ENCODE measurements at regions not wholly inside any gene's neighbourhood (a gene's known extent, or its start where the extent isn't known, plus 50 kb on each side); places are given as distances from the start of the nearest gene placed in this dataset.

- intact Hi-C loops (cut with micrococcal nuclease), result no loop called here
- Histone ChIP-seq H3K36me3 (ENCODE audit: control insufficient read depth, insufficient read depth, low read length) (no peaks in the 10 kb centered on the region), H3K4me1 (ENCODE audit: control insufficient read depth, insufficient read depth, low read length) (no peaks in the 10 kb centered on the region), H3K4me3 (ENCODE audit: low read length) (no peak overlapping the region), H3K27me3 (ENCODE audit: control insufficient read depth, insufficient read depth, low read length) (no peaks in the 10 kb centered on the region), H3K9me3 (ENCODE audit: control insufficient read depth, insufficient read depth, low read length) (peaks cover 8% of the 10 kb centered on the region), H3K27ac (ENCODE audit: low read length) (no peak overlapping the region)
- TF ChIP-seq CTCF (IDR thresholded peaks at IDR 0.05), result no peak
- Mint-ChIP-seq H3K9me3 (peaks cover 2% of the 10 kb centered on the region in 2 donors), H3K27me3 (ENCODE audit: low read depth in 2 of 2) (no peaks in the 10 kb centered on the region), H3K4me3 (no peak overlapping the region), H3K27ac (no peak overlapping the region), H3K4me1 (no peaks in the 10 kb centered on the region), H3K36me3 (no peaks in the 10 kb centered on the region)
- DNase-seq, result no peak
- no peak for ATAC-seq
These were observed 242.8 kb upstream of the TMEM72 start for GRCh38 chr10:44668336-44668735.

- ATAC-seq (no peak), DNase-seq (no peak)
- Mint-ChIP-seq H3K4me3 (no peak overlapping the region), H3K27me3 (ENCODE audit: low read depth in 2 of 2) (no peaks in the 10 kb centered on the region), H3K27ac (no peak overlapping the region), H3K36me3 (no peaks in the 10 kb centered on the region), H3K9me3 (peaks cover 0 to 2% of the 10 kb centered on the region in 2 donors), H3K4me1 (peaks cover 0 to 6% of the 10 kb centered on the region in 2 donors)
- TF ChIP-seq CTCF (IDR thresholded peaks at IDR 0.05), result no peak
- Histone ChIP-seq H3K9me3 (ENCODE audit: control insufficient read depth, insufficient read depth, low read length) (peaks cover 8% of the 10 kb centered on the region), H3K27me3 (ENCODE audit: control insufficient read depth, insufficient read depth, low read length) (no peaks in the 10 kb centered on the region), H3K36me3 (ENCODE audit: control insufficient read depth, insufficient read depth, low read length) (no peaks in the 10 kb centered on the region), H3K4me1 (ENCODE audit: control insufficient read depth, insufficient read depth, low read length) (no peaks in the 10 kb centered on the region), H3K27ac (ENCODE audit: low read length) (no peak overlapping the region), H3K4me3 (ENCODE audit: low read length) (no peak overlapping the region)
- intact Hi-C loops (cut with micrococcal nuclease), result no loop called here
These were observed 239.8 kb upstream of the TMEM72 start for GRCh38 chr10:44671319-44671718.

GRCh38 chr10:44673245-44673983 is 237.7 kb upstream of the TMEM72 start:
- Mint-ChIP-seq H3K27ac (no peak overlapping the region), H3K4me1 (peaks cover 0 to 18% of the 10 kb centered on the region in 2 donors), H3K9me3 (peaks cover 0 to 2% of the 10 kb centered on the region in 2 donors), H3K4me3 (no peak overlapping the region), H3K36me3 (no peaks in the 10 kb centered on the region), H3K27me3 (ENCODE audit: low read depth in 2 of 2) (no peaks in the 10 kb centered on the region)
- no peaks in the 10 kb centered on the region for H3K4me1 ChIP-seq (ENCODE audit: control insufficient read depth, insufficient read depth, low read length)
- no peaks in the 10 kb centered on the region for H3K27me3 ChIP-seq (ENCODE audit: control insufficient read depth, insufficient read depth, low read length)
- DNase-seq, result no peak
- no peak for ATAC-seq
- 86% methylated on average over 3 of the region's 3 CpGs for WGBS (ENCODE audit: insufficient coverage)
- H3K27ac ChIP-seq (ENCODE audit: low read length), result no peak overlapping the region
- intact Hi-C loops (cut with micrococcal nuclease), result no loop called here
- no peak overlapping the region for H3K4me3 ChIP-seq (ENCODE audit: low read length)
- no peaks in the 10 kb centered on the region for H3K36me3 ChIP-seq (ENCODE audit: control insufficient read depth, insufficient read depth, low read length)
- H3K9me3 ChIP-seq (ENCODE audit: control insufficient read depth, insufficient read depth, low read length), result no peaks in the 10 kb centered on the region
- no peak for TF ChIP-seq CTCF (IDR thresholded peaks at IDR 0.05)

All from natural killer cell (primary cell).